NOMO-1 (cell line): ENCODE measurements at regions not wholly inside any gene's neighbourhood (a gene's known extent, or its start where the extent isn't known, plus 50 kb on each side); places are given as distances from the start of the nearest gene placed in this dataset.
A peak's percentile ranks its signal among the peaks of the same experiment; 100 is the strongest.

Source experiments
- DNase-seq, 2 experiments: peaks; one replicate each; lab custom pipeline; 2025; ENCODE audit not compliant: unreplicated experiment in 2 of 2; lab: John Stamatoyannopoulos, UW

- no peak for DNase-seq
These were observed 62.0 kb downstream of the HFE start for GRCh38 chr6:26149240-26149639.

- no peak for DNase-seq
These were observed 65.2 kb downstream of the HFE start for GRCh38 chr6:26152226-26153101.

GRCh38 chr6:26155061-26155930 lies 68.1 kb downstream of the HFE start:
- DNase-seq, result peak in 1 of 2 experiments; percentile 31

GRCh38 chr6:26156105-26156849 lies 69.0 kb downstream of the HFE start:
- DNase-seq, result peak; percentile 64 to 77

GRCh38 chr6:26156850-26157250 lies 69.6 kb downstream of the HFE start:
- DNase-seq, result peak; percentile 73 to 78

GRCh38 chr6:26157251-26158075 lies 70.2 kb downstream of the HFE start:
- peak; percentile 95 to 96 for DNase-seq

GRCh38 chr6:26158076-26158580 lies 70.9 kb downstream of the HFE start:
- DNase-seq, result peak in 1 of 2 experiments; percentile 95

GRCh38 chr6:26158581-26159356 lies 71.5 kb downstream of the HFE start:
- DNase-seq, result peak; percentile 74 to 81

GRCh38 chr6:26159357-26160273 lies 72.4 kb downstream of the HFE start:
- peak in 1 of 2 experiments; percentile 31 for DNase-seq

GRCh38 chr6:26161322-26161721 lies 74.1 kb downstream of the HFE start:
- no peak for DNase-seq

- no peak for DNase-seq
These were observed 75.2 kb downstream of the HFE start for GRCh38 chr6:26162399-26162798.

GRCh38 chr6:26163427-26164119 lies 76.3 kb downstream of the HFE start:
- DNase-seq, result peak in 1 of 2 experiments; percentile 31

GRCh38 chr6:26164120-26164505 lies 76.9 kb downstream of the HFE start:
- no peak for DNase-seq

- DNase-seq, result no peak
These were observed 78.1 kb downstream of the HFE start for GRCh38 chr6:26165261-26165790.

GRCh38 chr6:26170181-26170580 lies 83.0 kb downstream of the HFE start:
- no peak for DNase-seq

- no peak for DNase-seq
These were observed 84.0 kb downstream of the HFE start for GRCh38 chr6:26170951-26171841.
